NCI-H1048 (cell line): ENCODE measurements at regions not wholly inside any gene's neighbourhood (a gene's known extent, or its start where the extent isn't known, plus 50 kb on each side); places are given as distances from the start of the nearest gene placed in this dataset.
"Not testable (repeated sequence)": the region's sequence is repeated elsewhere in the genome, so short reads cannot be mapped to it uniquely, and the experiment has no call there.

Experiments
- DNase-seq: peaks from one replicate; lab custom pipeline; 2025; lab: John Stamatoyannopoulos, UW

- no peak for DNase-seq
Measured at GRCh38 chr5:142542078-142542477, 143.8 kb downstream of the FGF1 start.

- no peak for DNase-seq
Measured at GRCh38 chr5:142540922-142541422, 144.9 kb downstream of the FGF1 start.

GRCh38 chr5:142539154-142539740 lies 146.6 kb downstream of the FGF1 start:
- DNase-seq: no peak

GRCh38 chr5:142537938-142538337 lies 148.0 kb downstream of the FGF1 start:
- DNase-seq: no peak

DNA sequence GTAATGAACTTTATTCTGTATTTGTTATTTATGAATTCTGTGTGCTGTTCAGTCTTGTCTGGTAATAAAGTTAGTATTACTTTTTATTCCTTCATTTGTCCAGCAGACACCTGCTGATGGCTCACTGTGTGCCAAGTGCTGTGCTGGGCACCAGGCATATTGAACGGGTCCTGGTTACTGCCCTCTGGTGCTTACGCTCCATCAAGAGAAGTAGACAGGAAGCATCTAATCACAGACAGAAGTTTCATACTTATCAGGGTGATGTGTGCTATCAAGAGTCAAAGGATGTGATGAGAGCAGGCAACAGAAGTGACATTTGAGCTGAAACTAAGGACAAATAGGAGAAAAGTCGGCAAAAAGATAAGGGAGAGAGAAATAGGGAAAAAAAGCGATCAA lies 153.1 kb downstream of the FGF1 start:
- DNase-seq: no peak

GRCh38 chr5:142531977-142532780 lies 153.7 kb downstream of the FGF1 start:
- no peak for DNase-seq

DNA sequence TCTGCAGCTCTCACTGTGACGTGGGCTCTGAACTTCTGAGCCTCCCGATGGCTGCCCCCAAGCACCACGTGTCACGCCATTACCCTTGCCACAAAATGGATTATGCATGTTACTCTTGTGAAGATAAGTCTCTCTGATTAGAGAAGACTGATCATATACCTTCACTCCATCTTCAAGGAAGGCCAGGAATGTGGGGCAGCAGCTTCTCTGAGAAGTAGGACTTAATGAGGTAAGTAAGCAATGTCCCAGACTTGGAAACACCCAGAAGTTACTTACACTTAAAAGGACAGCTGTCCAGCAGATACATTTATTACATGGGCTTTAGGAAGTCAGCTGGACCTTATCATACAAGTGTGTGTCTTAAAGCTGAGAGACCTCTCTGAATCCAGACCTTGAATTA lies 155.0 kb downstream of the FGF1 start:
- DNase-seq: no peak

GRCh38 chr5:142529626-142530278 lies 156.1 kb downstream of the FGF1 start:
- no peak for DNase-seq

GRCh38 chr5:142527664-142528295 lies 158.1 kb downstream of the FGF1 start:
- no peak for DNase-seq

GRCh38 chr5:142527234-142527633 lies 158.7 kb downstream of the FGF1 start:
- no peak for DNase-seq

GRCh38 chr5:142522983-142523382 lies 162.9 kb downstream of the FGF1 start:
- DNase-seq: no peak

- DNase-seq: no peak
Measured at GRCh38 chr5:142521706-142522105, 164.2 kb downstream of the FGF1 start.

DNA sequence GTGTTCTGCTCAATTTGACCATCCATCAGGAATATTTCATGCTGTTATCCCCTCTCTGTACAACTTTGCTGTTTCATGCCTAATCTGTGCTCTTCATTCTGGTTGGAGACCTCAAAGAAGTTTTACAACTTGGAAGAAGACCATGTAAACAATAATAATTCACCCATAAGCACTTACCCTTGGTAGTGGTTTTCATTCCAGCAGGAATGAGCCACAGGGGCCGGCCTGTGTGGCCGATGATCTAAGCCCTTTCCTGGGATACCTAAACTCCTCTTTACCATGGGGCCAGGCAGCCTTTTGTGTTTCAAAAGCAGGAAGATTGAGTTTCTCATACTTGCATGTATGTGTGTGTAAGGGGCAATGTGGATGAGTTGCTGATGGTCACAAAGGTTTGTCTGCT lies 165.0 kb downstream of the FGF1 start:
- no peak for DNase-seq

GRCh38 chr5:142519913-142520312 lies 166.0 kb downstream of the FGF1 start:
- DNase-seq: not testable (repeated sequence)

GRCh38 chr5:142517840-142518239 lies 168.1 kb downstream of the FGF1 start:
- DNase-seq: no peak

GRCh38 chr5:142516732-142517131 lies 169.2 kb downstream of the FGF1 start:
- DNase-seq: no peak

DNA sequence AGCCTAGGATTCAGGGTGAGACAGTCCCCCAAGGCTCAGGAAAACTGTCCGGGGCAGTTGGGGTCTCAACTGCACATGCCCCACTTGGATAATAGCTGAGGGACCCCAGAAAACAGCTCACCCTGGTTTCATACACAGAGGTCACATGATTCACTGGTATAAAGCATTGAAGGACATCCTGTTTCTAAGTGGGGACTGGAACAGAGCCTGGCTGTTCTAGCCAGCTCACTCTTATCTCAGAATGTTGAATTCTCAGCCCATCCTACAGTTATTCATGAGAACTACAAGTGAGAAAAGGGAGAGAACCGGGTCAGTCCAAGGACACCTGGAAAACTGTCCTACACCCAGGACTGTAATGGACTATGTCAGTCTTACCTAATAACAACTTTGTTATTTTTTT lies 170.9 kb downstream of the FGF1 start:
- no peak for DNase-seq

- no peak for DNase-seq
Measured at GRCh38 chr5:142514196-142514595, 171.7 kb downstream of the FGF1 start.

GRCh38 chr5:142512043-142513042 lies 173.5 kb downstream of the FGF1 start:
- no peak for DNase-seq

GRCh38 chr5:142511358-142511757 lies 174.5 kb downstream of the FGF1 start:
- DNase-seq: no peak

GRCh38 chr5:142509026-142509425 lies 176.9 kb downstream of the FGF1 start:
- no peak for DNase-seq
